HG03175 (cell line): ENCODE measurements at regions not wholly inside any gene's neighbourhood (a gene's known extent, or its start where the extent isn't known, plus 50 kb on each side); places are given as distances from the start of the nearest gene placed in this dataset.
"Not testable (repeated sequence)": the region's sequence is repeated elsewhere in the genome, so short reads cannot be mapped to it uniquely, and the experiment has no call there.

Experiments
- ATAC-seq: cut with Tn5 transposase; IDR thresholded peaks from one replicate; pipeline ENCODE4 v1.9.1; 2021; ENCODE audit warnings: mild to moderate bottlenecking, moderate library complexity; ENCODE audit not compliant: unreplicated experiment

GRCh38 chr2:147331790-147332419 lies 512.9 kb upstream of the ACVR2A start:
- no peak for ATAC-seq

GRCh38 chr2:147330925-147331324 lies 513.9 kb upstream of the ACVR2A start:
- ATAC-seq: no peak

- no peak for ATAC-seq
Measured at GRCh38 chr2:147327613-147328012, 517.2 kb upstream of the ACVR2A start.

GRCh38 chr2:147325990-147326389 lies 518.8 kb upstream of the ACVR2A start:
- no peak for ATAC-seq

GRCh38 chr2:147320146-147320545 lies 524.7 kb upstream of the ACVR2A start:
- ATAC-seq: no peak

- ATAC-seq: no peak
Measured at GRCh38 chr2:147311058-147311430, 533.8 kb upstream of the ACVR2A start.

GRCh38 chr2:147310335-147311057 lies 534.3 kb upstream of the ACVR2A start:
- no peak for ATAC-seq

GRCh38 chr2:147297820-147298219 lies 547.0 kb upstream of the ACVR2A start:
- ATAC-seq: peak; percentile 97

- ATAC-seq: no peak
Measured at GRCh38 chr2:147294825-147295392, 549.9 kb upstream of the ACVR2A start.

- ATAC-seq: no peak
Measured at GRCh38 chr2:147293991-147294824, 550.6 kb upstream of the ACVR2A start.

- no peak for ATAC-seq
Measured at GRCh38 chr2:147288131-147288530, 556.7 kb upstream of the ACVR2A start.

- ATAC-seq: no peak
Measured at GRCh38 chr2:147275943-147276342, 568.9 kb upstream of the ACVR2A start.

- ATAC-seq: no peak
Measured at GRCh38 chr2:147273628-147274027, 571.2 kb upstream of the ACVR2A start.

- ATAC-seq: no peak
Measured at GRCh38 chr2:147273106-147273505, 571.7 kb upstream of the ACVR2A start.

- not testable (repeated sequence) for ATAC-seq
Measured at GRCh38 chr2:147269581-147269980, 575.2 kb upstream of the ACVR2A start.

GRCh38 chr2:147260241-147260640 lies 584.6 kb upstream of the ACVR2A start:
- ATAC-seq: no peak

- ATAC-seq: no peak
Measured at GRCh38 chr2:147255812-147256211, 589.0 kb upstream of the ACVR2A start.

GRCh38 chr2:147250652-147251356 lies 594.0 kb upstream of the ACVR2A start:
- peak; percentile 75 for ATAC-seq

GRCh38 chr2:147247749-147248148 lies 597.1 kb upstream of the ACVR2A start:
- ATAC-seq: no peak

- no peak for ATAC-seq
Measured at GRCh38 chr2:147242445-147242844, 602.4 kb upstream of the ACVR2A start.

GRCh38 chr2:147236601-147237000 lies 608.2 kb upstream of the ACVR2A start:
- ATAC-seq: no peak
